DMS153 (cell line): ENCODE measurements at regions not wholly inside any gene's neighbourhood (a gene's known extent, or its start where the extent isn't known, plus 50 kb on each side); places are given as distances from the start of the nearest gene placed in this dataset.

Experiments used
- DNase-seq: peaks from one replicate; lab custom pipeline; 2025; lab: John Stamatoyannopoulos, UW

- DNase-seq: no peak
Observed at GRCh38 chr13:74794147-74794546, 659.9 kb upstream of the KLF12 start.

- DNase-seq: no peak
Observed at GRCh38 chr13:74784959-74785358, 650.8 kb upstream of the KLF12 start.

- DNase-seq: no peak
Observed at GRCh38 chr13:74778946-74779345, 644.7 kb upstream of the KLF12 start.

- DNase-seq: no peak
Observed at GRCh38 chr13:74778087-74778486, 643.9 kb upstream of the KLF12 start.

GRCh38 chr13:74774264-74774663 lies 640.1 kb upstream of the KLF12 start:
- DNase-seq: no peak

GRCh38 chr13:74773248-74773647 lies 639.0 kb upstream of the KLF12 start:
- no peak for DNase-seq

- DNase-seq: no peak
Observed at GRCh38 chr13:74771964-74772363, 637.8 kb upstream of the KLF12 start.

GRCh38 chr13:74770361-74770760 lies 636.2 kb upstream of the KLF12 start:
- no peak for DNase-seq

GRCh38 chr13:74769333-74769732 lies 635.1 kb upstream of the KLF12 start:
- DNase-seq: no peak

GRCh38 chr13:74768521-74769085 lies 634.4 kb upstream of the KLF12 start:
- DNase-seq: no peak

- no peak for DNase-seq
Observed at GRCh38 chr13:74767050-74767449, 632.8 kb upstream of the KLF12 start.

GRCh38 chr13:74765955-74766354 lies 631.8 kb upstream of the KLF12 start:
- no peak for DNase-seq

GRCh38 chr13:74761801-74762757 lies 627.9 kb upstream of the KLF12 start:
- no peak for DNase-seq

GRCh38 chr13:74758188-74758587 lies 624.0 kb upstream of the KLF12 start:
- DNase-seq: no peak

GRCh38 chr13:74755065-74755464 lies 620.9 kb upstream of the KLF12 start:
- DNase-seq: no peak

GRCh38 chr13:74751739-74752138 lies 617.5 kb upstream of the KLF12 start:
- peak; percentile 4 for DNase-seq

- DNase-seq: no peak
Observed at GRCh38 chr13:74747186-74747955, 613.2 kb upstream of the KLF12 start.

GRCh38 chr13:74743992-74744391 lies 609.8 kb upstream of the KLF12 start:
- no peak for DNase-seq

- no peak for DNase-seq
Observed at GRCh38 chr13:74741732-74742131, 607.5 kb upstream of the KLF12 start.

- DNase-seq: no peak
Observed at GRCh38 chr13:74732736-74733385, 598.7 kb upstream of the KLF12 start.

GRCh38 chr13:74731731-74732130 lies 597.5 kb upstream of the KLF12 start:
- DNase-seq: no peak
